CD4-positive, alpha-beta T cell treated with Interleukin-12 subunit alpha and Interleukin-12 subunit beta, for 1 hour (primary cell): ENCODE measurements at regions not wholly inside any gene's neighbourhood (a gene's known extent, or its start where the extent isn't known, plus 50 kb on each side); places are given as distances from the start of the nearest gene placed in this dataset.
"Not testable (repeated sequence)": the region's sequence is repeated elsewhere in the genome, so short reads cannot be mapped to it uniquely, and the experiment has no call there.

ENCODE experiments used
- DNase-seq: peaks from one replicate; pipeline ENCODE4 v3.0.0-alpha.2; 2020

DNA sequence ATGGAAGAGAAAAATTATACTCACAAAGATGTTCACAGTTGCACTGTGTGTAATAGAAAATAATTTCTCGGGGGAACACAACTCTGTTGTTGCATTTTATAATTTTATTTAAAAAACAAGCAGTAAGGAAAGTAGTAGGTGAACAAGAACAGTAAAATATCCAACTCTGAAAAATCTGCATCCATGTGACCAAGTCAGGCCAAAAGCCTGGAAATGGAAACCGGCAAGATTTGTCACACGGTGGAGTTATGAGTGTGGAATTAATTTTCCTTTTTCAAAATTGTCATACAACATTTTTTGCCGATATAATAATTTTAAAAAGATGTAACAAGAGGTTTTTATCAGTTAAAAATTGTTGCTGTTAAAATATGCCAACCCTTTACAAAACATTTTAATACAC is 1421.5 kb downstream of the BRD1 start:
- no peak for DNase-seq

DNA sequence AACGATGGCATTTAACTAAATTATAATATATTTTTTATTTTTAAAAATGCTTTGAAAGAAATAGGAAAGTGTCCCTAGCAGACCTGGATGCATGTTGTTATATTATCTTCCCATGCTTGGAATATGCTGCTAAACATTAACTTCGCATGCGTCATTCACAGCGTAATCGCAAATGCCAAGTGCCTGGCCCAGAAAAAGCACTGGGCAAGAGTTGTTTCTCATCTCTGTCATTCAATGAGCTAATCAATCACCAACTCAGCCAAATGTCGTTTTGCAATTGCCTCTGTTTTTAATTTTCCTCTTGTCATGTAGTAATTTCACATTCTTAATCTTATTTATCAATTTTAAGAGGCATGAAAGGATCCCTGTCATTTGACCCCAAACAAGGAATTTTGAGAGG is 1421.9 kb downstream of the BRD1 start:
- no peak for DNase-seq

GRCh38 chr22:48404801-48405447 is 1422.7 kb downstream of the BRD1 start:
- DNase-seq = no peak

DNA sequence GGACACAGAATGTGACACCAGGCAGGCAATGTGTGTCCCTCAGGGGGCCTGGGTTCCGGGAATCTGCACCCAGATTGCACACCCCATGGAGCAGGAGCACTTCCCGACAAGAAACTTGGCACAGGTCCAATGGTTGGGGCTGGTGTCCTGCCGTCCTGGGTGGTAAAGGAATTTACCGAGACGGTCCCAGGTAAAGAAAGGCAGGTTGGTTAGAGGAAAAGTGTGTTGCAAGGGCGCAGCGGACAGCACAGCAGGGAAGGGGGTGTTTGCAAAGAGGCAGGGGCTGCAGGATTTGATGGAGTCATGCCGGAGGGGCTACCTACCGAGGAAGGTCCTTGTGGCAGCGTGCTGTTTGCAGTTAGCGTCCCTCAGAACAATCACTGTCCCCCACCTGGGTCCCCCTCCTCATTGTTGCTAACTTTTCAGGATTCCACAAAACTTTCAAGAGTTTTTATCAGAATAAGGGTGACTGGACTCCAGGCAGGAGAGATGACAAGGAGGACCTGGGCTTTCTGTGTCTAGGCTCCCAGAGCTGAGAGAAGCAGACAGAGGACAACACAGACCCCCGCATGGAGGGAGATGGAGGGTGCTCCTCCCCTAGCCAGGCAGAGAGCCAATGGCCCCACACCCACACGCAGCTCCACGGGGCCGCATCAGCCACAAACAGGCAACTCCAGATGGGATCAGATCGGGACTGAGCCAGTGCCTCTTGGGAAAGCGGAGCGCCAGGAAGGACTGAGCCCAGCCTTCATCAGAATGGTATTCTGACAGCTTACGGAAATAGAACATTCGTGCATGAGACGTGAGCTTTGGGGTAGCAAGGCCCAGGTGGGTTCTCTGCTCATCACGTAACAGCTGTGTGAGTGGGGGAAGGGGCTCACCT is 1423.9 kb downstream of the BRD1 start:
- DNase-seq = no peak

GRCh38 chr22:48402591-48403031 is 1425.1 kb downstream of the BRD1 start:
- DNase-seq = no peak

- DNase-seq = not testable (repeated sequence)
These were observed 1426.2 kb downstream of the BRD1 start for GRCh38 chr22:48401523-48401922.

GRCh38 chr22:48398181-48398905 is 1429.3 kb downstream of the BRD1 start:
- DNase-seq = no peak

GRCh38 chr22:48397531-48398180 is 1430.0 kb downstream of the BRD1 start:
- no peak for DNase-seq

GRCh38 chr22:48396785-48397530 is 1430.7 kb downstream of the BRD1 start:
- no peak for DNase-seq

GRCh38 chr22:48396091-48396784 is 1431.4 kb downstream of the BRD1 start:
- no peak for DNase-seq

GRCh38 chr22:48395201-48395600 is 1432.5 kb downstream of the BRD1 start:
- no peak for DNase-seq

GRCh38 chr22:48394787-48395186 is 1432.9 kb downstream of the BRD1 start:
- DNase-seq = no peak

GRCh38 chr22:48393885-48394284 is 1433.8 kb downstream of the BRD1 start:
- no peak for DNase-seq

DNA sequence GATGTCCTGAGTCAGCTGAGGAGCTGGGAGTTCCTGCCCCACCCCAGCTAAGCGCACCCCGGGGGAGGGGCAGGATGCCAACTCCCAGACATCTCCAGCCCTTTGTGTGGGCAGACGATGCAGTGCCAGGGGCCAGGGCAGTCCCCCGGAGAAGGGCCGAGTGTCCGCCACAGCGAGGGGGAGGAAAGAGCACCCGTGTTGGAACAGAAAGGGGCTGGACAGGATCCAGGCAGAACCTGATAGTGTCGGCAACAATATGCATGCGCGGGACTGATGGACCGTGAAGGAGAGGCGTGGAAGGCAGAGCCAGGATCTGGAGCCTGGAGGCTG is 1434.7 kb downstream of the BRD1 start:
- no peak for DNase-seq

DNA sequence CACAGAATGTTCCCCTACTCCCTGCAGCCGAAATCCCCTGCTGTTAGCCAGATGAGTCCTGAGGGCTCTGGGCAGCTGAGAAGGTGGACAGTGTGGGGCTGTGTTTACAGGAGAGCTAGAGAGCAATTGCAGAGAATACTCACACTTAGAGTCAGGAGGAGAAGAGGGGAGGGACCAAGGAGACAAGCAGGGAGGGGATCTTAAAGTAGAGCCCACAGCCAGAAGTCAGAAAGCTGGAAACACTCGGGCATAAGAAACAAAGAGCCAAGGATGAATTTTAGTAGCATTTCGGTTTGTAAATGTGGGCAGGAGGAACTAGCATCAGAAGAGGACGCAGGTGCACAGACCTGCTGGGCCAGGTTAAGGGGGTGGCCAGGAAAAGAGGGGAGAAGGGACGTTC is 1435.9 kb downstream of the BRD1 start:
- DNase-seq = no peak

- DNase-seq = no peak
These were observed 1436.4 kb downstream of the BRD1 start for GRCh38 chr22:48391171-48391711.

- no peak for DNase-seq
These were observed 1437.8 kb downstream of the BRD1 start for GRCh38 chr22:48389916-48390315.

DNA sequence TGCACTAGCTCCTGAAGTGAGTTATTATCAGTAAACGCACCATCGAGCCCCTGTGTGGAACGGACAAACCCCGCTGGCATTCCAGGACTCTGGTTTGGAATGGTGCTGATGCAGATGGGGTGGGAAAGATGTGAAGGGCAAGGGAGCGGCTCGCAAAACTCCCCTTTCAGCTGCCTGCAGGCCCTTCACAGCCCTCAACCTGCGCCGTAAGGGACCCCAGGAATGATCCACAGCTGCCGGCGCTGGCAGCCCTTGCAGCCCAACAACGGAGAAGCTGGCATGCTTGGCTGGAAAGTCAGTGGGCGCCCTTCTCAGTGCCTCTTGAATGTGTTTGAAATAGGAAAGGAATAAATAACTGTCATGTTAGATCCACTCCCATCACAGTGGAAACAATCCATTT is 1445.5 kb downstream of the BRD1 start:
- no peak for DNase-seq

DNA sequence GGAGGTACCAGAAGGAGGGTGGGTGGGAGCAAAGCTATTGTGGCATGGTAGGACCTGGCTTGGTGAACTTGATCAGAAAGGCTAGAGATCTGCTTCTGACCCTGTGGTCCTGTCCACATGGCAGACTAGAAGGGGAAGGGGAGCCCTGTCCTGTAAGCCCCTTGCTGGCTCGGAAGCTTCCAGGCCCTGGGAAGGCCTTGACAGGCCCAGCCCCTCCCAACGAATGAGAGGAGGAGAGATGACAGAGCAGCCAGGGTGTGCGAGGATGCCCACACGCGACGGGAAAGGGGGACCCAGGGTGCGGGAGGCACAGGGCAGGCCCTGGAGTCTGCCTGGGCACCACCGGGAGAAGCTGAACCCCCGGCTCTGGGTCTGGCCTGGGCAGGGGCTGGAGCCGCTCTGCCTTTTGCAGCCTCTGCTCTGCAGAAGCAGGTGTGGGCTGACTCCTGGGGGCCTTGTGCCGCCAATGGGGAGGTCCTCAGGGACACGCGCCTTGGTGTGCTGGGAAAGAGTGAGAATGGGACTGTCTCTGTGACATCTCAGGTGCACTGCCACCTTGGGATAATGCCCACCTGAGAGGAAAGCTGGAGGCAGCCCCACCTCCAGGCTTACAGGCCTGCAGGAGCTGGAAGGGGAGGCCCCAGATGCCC is 1447.5 kb downstream of the BRD1 start:
- DNase-seq = no peak

- no peak for DNase-seq
These were observed 1448.3 kb downstream of the BRD1 start for GRCh38 chr22:48379371-48379770.

DNA sequence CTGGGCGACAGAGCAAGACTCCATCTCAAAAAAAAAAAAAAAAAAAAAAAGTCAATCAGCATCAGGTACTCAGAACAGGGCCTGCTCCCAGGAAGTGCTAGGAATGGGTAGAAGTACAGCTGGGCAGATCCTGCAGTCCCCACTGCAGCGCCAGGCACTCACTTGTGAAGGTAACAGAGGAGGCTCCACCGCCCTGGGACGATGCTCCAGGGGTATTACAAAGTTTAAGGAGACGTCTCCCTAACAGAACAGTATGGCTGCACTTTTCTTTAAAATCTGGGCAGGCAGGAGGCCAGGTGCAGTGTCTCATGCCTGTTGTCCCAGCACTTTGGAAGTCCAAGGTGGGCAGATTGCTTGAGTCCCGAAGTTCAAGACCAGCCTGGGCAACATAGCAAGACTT is 1449.0 kb downstream of the BRD1 start:
- DNase-seq = no peak
